ENCODE measurements at regions not wholly inside any gene's neighbourhood (a gene's known extent, or its start where the extent isn't known, plus 50 kb on each side); places are given as distances from the start of the nearest gene placed in this dataset.

GRCh38 chr4:125370478-125370877 is 55.7 kb downstream of the FAT4 start:
- ChIA-PET RAD21 (ENCODE audit: unreplicated experiment) (no interaction called here), POLR2A (no interaction called here), CTCF (no interaction called here), SMC1A (ENCODE audit: uncharacterized antibody, unreplicated experiment) (no interaction called here)
- Histone ChIP-seq H3K36me3 (ENCODE audit: control insufficient read depth in 2 of 2, insufficient read depth in 2 of 2, low read length in 1 of 2) (no peaks in the 10 kb centered on the region), H3K4me1 (ENCODE audit: control insufficient read depth, insufficient read depth, low read length) (no peaks in the 10 kb centered on the region), H3K9me3 (replicated peaks; ENCODE audit: control insufficient read depth, insufficient read depth, low read length) (no peaks in the 10 kb centered on the region), H4K20me1 (ENCODE audit: control insufficient read depth, insufficient read depth) (no peaks in the 10 kb centered on the region), H3K27me3 (replicated peaks in 1 of 2; ENCODE audit: control insufficient read depth in 2 of 2, insufficient read depth in 2 of 2, low read length in 1 of 2) (no peaks in the 10 kb centered on the region), H3K27ac (ENCODE audit: control insufficient read depth, insufficient read depth) (no peak overlapping the region), H3K9ac (ENCODE audit: control insufficient read depth, insufficient read depth, low read length) (no peak overlapping the region), H3K4me3 (no peak overlapping the region), H3K4me2 (ENCODE audit: control insufficient read depth, insufficient read depth) (no peak overlapping the region), H3K79me2 (ENCODE audit: control insufficient read depth, insufficient read depth, low read length) (no peaks in the 10 kb centered on the region), H2AFZ (ENCODE audit: control insufficient read depth, low read depth, low read length) (no peak overlapping the region)
- FAIRE-seq (no peak), ATAC-seq (no peak), DNase-seq (ENCODE audit: low read depth, low spot score) (no peak)
- BruUV-seq (replicated peaks), result no TSS peak
- intact Hi-C loops (cut with micrococcal nuclease; ENCODE audit: unreplicated experiment), result no loop called here
- 52% methylated on average over 2 of the region's 2 CpGs for WGBS (ENCODE audit: insufficient coverage, insufficient replicate concordance, low lambda C conversion rate, missing lambda C conversion rate)
- in situ Hi-C loops (cut with MboI), result no loop called here
- no peak for TF ChIP-seq CHD4 (IDR thresholded peaks at IDR 0.05)
- TF ChIP-seq, protein P1, sequence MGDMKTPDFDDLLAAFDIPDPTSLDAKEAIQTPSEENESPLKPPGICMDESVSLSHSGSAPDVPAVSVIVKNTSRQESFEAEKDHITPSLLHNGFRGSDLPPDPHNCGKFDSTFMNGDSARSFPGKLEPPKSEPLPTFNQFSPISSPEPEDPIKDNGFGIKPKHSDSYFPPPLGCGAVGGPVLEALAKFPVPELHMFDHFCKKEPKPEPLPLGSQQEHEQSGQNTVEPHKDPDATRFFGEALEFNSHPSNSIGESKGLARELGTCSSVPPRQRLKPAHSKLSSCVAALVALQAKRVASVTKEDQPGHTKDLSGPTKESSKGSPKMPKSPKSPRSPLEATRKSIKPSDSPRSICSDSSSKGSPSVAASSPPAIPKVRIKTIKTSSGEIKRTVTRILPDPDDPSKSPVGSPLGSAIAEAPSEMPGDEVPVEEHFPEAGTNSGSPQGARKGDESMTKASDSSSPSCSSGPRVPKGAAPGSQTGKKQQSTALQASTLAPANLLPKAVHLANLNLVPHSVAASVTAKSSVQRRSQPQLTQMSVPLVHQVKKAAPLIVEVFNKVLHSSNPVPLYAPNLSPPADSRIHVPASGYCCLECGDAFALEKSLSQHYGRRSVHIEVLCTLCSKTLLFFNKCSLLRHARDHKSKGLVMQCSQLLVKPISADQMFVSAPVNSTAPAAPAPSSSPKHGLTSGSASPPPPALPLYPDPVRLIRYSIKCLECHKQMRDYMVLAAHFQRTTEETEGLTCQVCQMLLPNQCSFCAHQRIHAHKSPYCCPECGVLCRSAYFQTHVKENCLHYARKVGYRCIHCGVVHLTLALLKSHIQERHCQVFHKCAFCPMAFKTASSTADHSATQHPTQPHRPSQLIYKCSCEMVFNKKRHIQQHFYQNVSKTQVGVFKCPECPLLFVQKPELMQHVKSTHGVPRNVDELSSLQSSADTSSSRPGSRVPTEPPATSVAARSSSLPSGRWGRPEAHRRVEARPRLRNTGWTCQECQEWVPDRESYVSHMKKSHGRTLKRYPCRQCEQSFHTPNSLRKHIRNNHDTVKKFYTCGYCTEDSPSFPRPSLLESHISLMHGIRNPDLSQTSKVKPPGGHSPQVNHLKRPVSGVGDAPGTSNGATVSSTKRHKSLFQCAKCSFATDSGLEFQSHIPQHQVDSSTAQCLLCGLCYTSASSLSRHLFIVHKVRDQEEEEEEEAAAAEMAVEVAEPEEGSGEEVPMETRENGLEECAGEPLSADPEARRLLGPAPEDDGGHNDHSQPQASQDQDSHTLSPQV (IDR thresholded peaks at IDR 0.05), result no peak
- TF ChIP-seq, protein P2, sequence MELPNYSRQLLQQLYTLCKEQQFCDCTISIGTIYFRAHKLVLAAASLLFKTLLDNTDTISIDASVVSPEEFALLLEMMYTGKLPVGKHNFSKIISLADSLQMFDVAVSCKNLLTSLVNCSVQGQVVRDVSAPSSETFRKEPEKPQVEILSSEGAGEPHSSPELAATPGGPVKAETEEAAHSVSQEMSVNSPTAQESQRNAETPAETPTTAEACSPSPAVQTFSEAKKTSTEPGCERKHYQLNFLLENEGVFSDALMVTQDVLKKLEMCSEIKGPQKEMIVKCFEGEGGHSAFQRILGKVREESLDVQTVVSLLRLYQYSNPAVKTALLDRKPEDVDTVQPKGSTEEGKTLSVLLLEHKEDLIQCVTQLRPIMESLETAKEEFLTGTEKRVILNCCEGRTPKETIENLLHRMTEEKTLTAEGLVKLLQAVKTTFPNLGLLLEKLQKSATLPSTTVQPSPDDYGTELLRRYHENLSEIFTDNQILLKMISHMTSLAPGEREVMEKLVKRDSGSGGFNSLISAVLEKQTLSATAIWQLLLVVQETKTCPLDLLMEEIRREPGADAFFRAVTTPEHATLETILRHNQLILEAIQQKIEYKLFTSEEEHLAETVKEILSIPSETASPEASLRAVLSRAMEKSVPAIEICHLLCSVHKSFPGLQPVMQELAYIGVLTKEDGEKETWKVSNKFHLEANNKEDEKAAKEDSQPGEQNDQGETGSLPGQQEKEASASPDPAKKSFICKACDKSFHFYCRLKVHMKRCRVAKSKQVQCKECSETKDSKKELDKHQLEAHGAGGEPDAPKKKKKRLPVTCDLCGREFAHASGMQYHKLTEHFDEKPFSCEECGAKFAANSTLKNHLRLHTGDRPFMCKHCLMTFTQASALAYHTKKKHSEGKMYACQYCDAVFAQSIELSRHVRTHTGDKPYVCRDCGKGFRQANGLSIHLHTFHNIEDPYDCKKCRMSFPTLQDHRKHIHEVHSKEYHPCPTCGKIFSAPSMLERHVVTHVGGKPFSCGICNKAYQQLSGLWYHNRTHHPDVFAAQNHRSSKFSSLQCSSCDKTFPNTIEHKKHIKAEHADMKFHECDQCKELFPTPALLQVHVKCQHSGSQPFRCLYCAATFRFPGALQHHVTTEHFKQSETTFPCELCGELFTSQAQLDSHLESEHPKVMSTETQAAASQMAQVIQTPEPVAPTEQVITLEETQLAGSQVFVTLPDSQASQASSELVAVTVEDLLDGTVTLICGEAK (IDR thresholded peaks at IDR 0.05; ENCODE audit: borderline replicate concordance), result no peak
- no peak for TF ChIP-seq ZBTB4 (CRISPR knock-in tag; IDR thresholded peaks at IDR 0.05)
- no peak for TF ChIP-seq MYC (IDR thresholded peaks at IDR 0.05; ENCODE audit: insufficient read depth, insufficient read length, insufficient replicate concordance, low read length, severe bottlenecking)
- TF ChIP-seq CHD2 (IDR thresholded peaks at IDR 0.05; ENCODE audit: borderline replicate concordance, low read depth, low read length), result no peak
- no peak for TF ChIP-seq SUZ12 (IDR thresholded peaks at IDR 0.05; ENCODE audit: unreplicated experiment)
- no peak for TF ChIP-seq ZZZ3 (IDR thresholded peaks at IDR 0.05; ENCODE audit: control insufficient read depth, insufficient read length, low read depth)
- no peak for TF ChIP-seq HDAC2 (IDR thresholded peaks at IDR 0.05)
- TF ChIP-seq TCF12 (IDR thresholded peaks at IDR 0.05; ENCODE audit: low read depth, low read length), result no peak
- TF ChIP-seq, protein P3, sequence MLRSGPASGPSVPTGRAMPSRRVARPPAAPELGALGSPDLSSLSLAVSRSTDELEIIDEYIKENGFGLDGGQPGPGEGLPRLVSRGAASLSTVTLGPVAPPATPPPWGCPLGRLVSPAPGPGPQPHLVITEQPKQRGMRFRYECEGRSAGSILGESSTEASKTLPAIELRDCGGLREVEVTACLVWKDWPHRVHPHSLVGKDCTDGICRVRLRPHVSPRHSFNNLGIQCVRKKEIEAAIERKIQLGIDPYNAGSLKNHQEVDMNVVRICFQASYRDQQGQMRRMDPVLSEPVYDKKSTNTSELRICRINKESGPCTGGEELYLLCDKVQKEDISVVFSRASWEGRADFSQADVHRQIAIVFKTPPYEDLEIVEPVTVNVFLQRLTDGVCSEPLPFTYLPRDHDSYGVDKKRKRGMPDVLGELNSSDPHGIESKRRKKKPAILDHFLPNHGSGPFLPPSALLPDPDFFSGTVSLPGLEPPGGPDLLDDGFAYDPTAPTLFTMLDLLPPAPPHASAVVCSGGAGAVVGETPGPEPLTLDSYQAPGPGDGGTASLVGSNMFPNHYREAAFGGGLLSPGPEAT (IDR thresholded peaks at IDR 0.05; ENCODE audit: low read depth), result no peak
- no peak for TF ChIP-seq POLR2AphosphoS5 (IDR thresholded peaks at IDR 0.05; ENCODE audit: low read length)
